ENCODE measurements at regions not wholly inside any gene's neighbourhood (a gene's known extent, or its start where the extent isn't known, plus 50 kb on each side); places are given as distances from the start of the nearest gene placed in this dataset.
"Not testable (repeated sequence)": the region's sequence is repeated elsewhere in the genome, so short reads cannot be mapped to it uniquely, and the experiment has no call there.

DNA sequence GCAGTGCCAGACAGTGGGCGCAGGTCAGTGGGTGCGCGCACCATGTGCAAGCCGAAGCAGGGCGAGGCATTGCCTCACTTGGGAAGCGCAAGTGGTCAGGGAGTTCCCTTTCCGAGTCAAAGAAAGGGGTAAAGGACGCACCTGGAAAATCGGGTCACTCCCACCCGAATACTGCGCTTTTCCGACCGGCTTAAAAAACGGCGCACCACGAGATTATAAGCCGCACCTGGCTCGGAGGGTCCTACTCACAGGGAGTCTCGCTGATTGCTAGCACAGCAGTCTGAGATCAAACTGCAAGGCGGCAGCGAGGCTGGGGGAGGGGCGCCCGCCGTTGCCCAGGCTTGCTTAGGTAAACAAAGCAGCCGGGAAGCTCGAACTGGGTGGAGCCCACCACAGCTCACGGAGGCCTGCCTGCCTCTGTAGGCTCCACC lies 77.9 kb downstream of the NR4A2 start:
- intact Hi-C loops (cut with DNase I); DNase-seq (ENCODE audit: extremely low spot score in 2 of 2); H3K27me3 ChIP-seq; H3K9me3 ChIP-seq; H3K4me1 ChIP-seq; H3K4me3 ChIP-seq; H3K36me3 ChIP-seq; H3K27ac ChIP-seq: not testable (repeated sequence)

DNA sequence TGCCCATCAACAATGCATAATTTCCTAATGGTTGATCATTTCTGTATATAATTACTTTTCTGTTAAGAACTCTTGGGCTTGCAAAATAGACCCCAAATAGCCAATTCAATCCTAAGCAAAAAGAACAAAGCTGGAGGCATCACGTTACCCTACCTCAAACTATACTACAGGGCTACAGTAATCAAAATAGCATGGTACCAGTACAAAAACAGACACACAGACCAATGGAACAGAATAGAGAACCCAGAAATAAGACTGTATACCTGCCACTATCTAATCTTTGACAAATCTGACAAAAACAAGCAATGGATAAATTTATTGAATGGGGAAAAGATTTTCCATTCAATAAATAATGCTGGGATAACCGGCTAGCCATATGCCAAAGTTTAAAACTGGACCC lies 78.8 kb downstream of the NR4A2 start:
- intact Hi-C loops (cut with DNase I): no loop called here
- no peaks in the 10 kb centered on the region for H3K36me3 ChIP-seq
- H3K27me3 ChIP-seq: no peaks in the 10 kb centered on the region
- DNase-seq (ENCODE audit: extremely low spot score in 2 of 2): no peak
- H3K9me3 ChIP-seq: no peaks in the 10 kb centered on the region
- no peaks in the 10 kb centered on the region for H3K4me1 ChIP-seq
- TF ChIP-seq POLR2AphosphoS5 (IDR thresholded peaks at IDR 0.05; ENCODE audit: insufficient read depth in 1 of 2, low read depth in 1 of 2): no peak
- TF ChIP-seq, protein P1, sequence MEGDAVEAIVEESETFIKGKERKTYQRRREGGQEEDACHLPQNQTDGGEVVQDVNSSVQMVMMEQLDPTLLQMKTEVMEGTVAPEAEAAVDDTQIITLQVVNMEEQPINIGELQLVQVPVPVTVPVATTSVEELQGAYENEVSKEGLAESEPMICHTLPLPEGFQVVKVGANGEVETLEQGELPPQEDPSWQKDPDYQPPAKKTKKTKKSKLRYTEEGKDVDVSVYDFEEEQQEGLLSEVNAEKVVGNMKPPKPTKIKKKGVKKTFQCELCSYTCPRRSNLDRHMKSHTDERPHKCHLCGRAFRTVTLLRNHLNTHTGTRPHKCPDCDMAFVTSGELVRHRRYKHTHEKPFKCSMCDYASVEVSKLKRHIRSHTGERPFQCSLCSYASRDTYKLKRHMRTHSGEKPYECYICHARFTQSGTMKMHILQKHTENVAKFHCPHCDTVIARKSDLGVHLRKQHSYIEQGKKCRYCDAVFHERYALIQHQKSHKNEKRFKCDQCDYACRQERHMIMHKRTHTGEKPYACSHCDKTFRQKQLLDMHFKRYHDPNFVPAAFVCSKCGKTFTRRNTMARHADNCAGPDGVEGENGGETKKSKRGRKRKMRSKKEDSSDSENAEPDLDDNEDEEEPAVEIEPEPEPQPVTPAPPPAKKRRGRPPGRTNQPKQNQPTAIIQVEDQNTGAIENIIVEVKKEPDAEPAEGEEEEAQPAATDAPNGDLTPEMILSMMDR (IDR thresholded peaks at IDR 0.05): no peak
- no peak for TF ChIP-seq POLR2A (IDR thresholded peaks at IDR 0.05)
- H3K27ac ChIP-seq: no peak overlapping the region
- H3K4me3 ChIP-seq: no peak overlapping the region

DNA sequence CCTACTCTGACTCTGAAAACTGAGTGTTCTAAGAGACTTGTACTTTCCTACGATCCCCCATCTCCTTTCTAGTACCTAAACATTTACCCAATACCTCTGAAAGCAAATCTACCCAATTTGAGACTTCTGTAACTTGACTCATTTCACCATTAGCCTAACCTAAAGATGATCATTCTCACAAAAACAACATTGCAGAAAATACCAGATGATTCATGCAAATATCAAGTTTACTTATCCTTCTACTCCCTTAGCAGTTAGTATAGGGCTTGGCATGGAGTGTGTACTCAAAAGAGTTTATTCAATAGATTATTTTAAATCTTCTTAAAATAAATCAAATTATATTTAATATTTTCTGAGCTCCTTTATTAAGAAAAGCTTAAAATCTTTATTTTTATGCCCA lies 89.6 kb downstream of the NR4A2 start:
- no peaks in the 10 kb centered on the region for H3K4me1 ChIP-seq
- no peaks in the 10 kb centered on the region for H3K27me3 ChIP-seq
- H3K4me3 ChIP-seq: no peak overlapping the region
- DNase-seq (ENCODE audit: extremely low spot score in 2 of 2): no peak
- TF ChIP-seq, protein P1 (IDR thresholded peaks at IDR 0.05): no peak
- TF ChIP-seq POLR2A (IDR thresholded peaks at IDR 0.05) (no peak), POLR2AphosphoS5 (IDR thresholded peaks at IDR 0.05; ENCODE audit: insufficient read depth in 1 of 2, low read depth in 1 of 2) (no peak)
- no peaks in the 10 kb centered on the region for H3K36me3 ChIP-seq
- no peak overlapping the region for H3K27ac ChIP-seq
- intact Hi-C loops (cut with DNase I): no loop called here
- no peaks in the 10 kb centered on the region for H3K9me3 ChIP-seq

DNA sequence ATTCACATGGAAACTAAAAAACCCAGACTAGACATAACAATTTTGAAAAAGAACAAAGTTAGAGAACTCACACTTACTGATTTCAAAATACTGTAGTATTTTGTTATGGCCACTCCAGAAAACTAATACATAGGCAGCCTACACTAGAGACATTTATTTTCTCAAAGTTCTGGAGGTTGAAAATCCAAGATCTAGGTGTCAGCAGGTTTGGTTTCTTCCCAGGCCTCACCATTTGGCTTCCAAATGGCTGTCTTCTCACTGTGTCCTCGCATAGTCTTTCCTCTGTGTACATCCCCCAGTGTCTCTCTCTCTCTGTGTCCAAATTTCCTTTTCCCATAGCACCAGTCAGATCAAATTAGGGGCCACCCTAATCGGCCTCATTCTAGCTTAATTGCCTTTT lies 95.0 kb downstream of the NR4A2 start:
- Histone ChIP-seq H3K27me3 (no peaks in the 10 kb centered on the region), H3K9me3 (no peaks in the 10 kb centered on the region), H3K4me3 (no peak overlapping the region), H3K4me1 (no peaks in the 10 kb centered on the region), H3K36me3 (no peaks in the 10 kb centered on the region), H3K27ac (no peak overlapping the region)
- DNase-seq (ENCODE audit: extremely low spot score in 2 of 2): no peak
- intact Hi-C loops (cut with DNase I): no loop called here
- TF ChIP-seq POLR2AphosphoS5 (IDR thresholded peaks at IDR 0.05; ENCODE audit: insufficient read depth in 1 of 2, low read depth in 1 of 2) (no peak), POLR2A (IDR thresholded peaks at IDR 0.05) (no peak)
- TF ChIP-seq, protein P1 (IDR thresholded peaks at IDR 0.05): no peak

DNA sequence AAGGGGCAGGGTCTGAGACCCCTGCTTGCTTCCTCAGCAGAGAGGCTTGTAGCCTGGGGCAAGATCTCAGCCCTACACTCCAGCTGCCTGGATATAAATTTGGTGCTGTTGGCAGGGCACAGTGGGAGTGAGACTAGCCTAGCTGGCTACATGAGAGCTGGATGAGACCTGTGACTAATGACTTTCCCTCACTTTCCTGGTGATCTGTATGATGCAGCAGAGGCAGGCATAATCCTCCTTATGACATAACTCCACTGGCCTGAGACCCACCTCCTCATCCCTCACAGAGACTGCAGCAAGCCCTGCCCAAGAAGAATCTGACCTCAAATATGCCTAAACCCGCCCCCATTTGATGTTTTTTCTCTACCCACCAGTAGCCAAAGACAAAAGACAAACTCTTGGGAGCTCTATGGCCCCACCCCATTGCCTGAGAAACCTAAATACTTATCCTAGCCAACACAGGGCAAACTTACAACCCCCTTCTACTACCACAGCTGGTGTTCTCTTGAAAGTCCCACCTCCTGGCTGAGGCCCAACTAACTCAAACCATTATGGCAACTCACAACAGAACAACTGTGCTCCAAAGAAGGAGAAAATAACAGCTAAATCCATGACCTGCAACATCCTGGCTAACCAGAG lies 102.7 kb downstream of the NR4A2 start:
- Histone ChIP-seq H3K27me3 (no peaks in the 10 kb centered on the region), H3K4me1 (no peaks in the 10 kb centered on the region), H3K27ac (no peak overlapping the region), H3K9me3 (no peaks in the 10 kb centered on the region), H3K4me3 (no peak overlapping the region), H3K36me3 (no peaks in the 10 kb centered on the region)
- TF ChIP-seq, protein P1 (IDR thresholded peaks at IDR 0.05): no peak
- TF ChIP-seq POLR2A (IDR thresholded peaks at IDR 0.05): no peak
- TF ChIP-seq POLR2AphosphoS5 (IDR thresholded peaks at IDR 0.05; ENCODE audit: insufficient read depth in 1 of 2, low read depth in 1 of 2): no peak
- intact Hi-C loops (cut with DNase I): no loop called here
- DNase-seq (ENCODE audit: extremely low spot score in 2 of 2): no peak

DNA sequence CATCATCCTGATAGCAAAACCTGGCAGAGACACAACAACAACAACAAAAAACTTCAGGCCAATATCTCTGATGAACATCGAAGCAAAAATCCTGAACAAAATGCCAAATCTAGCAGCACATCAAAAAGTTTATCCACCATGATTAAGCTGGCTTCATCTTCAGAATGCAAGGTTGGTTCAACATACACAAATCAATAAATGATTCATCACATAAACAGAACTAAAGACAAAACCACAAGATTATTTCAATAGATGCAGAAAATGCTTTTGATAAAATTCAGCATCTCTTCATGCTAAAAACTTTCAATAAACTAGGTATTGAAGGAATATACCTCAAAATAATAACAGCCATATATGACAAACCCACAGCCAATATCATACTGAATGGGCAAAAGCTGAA lies 109.2 kb downstream of the NR4A2 start:
- H3K36me3 ChIP-seq; H3K4me1 ChIP-seq; DNase-seq (ENCODE audit: extremely low spot score in 2 of 2); H3K9me3 ChIP-seq; H3K4me3 ChIP-seq; H3K27ac ChIP-seq; H3K27me3 ChIP-seq; intact Hi-C loops (cut with DNase I): not testable (repeated sequence)
